Gastroesophageal sphincter (tissue), 4 donors: ENCODE measurements at regions not wholly inside any gene's neighbourhood (a gene's known extent, or its start where the extent isn't known, plus 50 kb on each side); places are given as distances from the start of the nearest gene placed in this dataset.
"Not testable (repeated sequence)": the region's sequence is repeated elsewhere in the genome, so short reads cannot be mapped to it uniquely, and the experiment has no call there.

Experiments used
- ATAC-seq: fragments of 150-250 bp; one replicate; pipeline ENCODE4 v1.9.1; 2016; ENCODE audit warnings: mild to moderate bottlenecking, moderate library complexity
- H3K27ac ChIP-seq, 4 donors: fragments of 200-600 bp; sonication (generic) in 3 of 4; 1 replicate in 3 of 4; 2 replicates in 1 of 4; pipeline ENCODE4 v1.5.1; 2016 to 2019
- H3K27me3 ChIP-seq: fragments of 200-600 bp; sonication (generic); one replicate; pipeline ENCODE4 v1.5.1; 2019
- H3K36me3 ChIP-seq, 2 donors: fragments of 200-600 bp; sonication (generic); one replicate each; pipeline ENCODE4 v1.5.1; 2019; ENCODE audit warnings: control low read depth in 1 of 2
- H3K4me1 ChIP-seq, 3 donors: fragments of 200-600 bp; sonication (generic); 1 replicate in 2 of 3; 2 replicates in 1 of 3; pipeline ENCODE4 v1.5.1; 2016 to 2019; ENCODE audit warnings: control low read depth in 2 of 3
- H3K4me3 ChIP-seq, 2 donors: fragments of 200-600 bp; sonication (generic); one replicate each; pipeline ENCODE4 v1.5.1; 2019; ENCODE audit warnings: mild to moderate bottlenecking in 1 of 2, moderate library complexity in 1 of 2
- H3K9me3 ChIP-seq, 3 donors: fragments of 200-600 bp; sonication (generic); one replicate each; pipeline ENCODE4 v1.5.1; 2017 to 2019; ENCODE audit warnings: control low read depth in 2 of 3
- CTCF ChIP-seq, 4 experiments: fragments of 200-600 bp in 2 of 4; fragments of 450-650 bp in 2 of 4; sonication (generic) in 1 of 4; IDR thresholded peaks; one replicate each; pipeline ENCODE4 v1.5.1; 2017 to 2019; ENCODE audit warnings: antibody characterized with exemption in 4 of 4, mild to moderate bottlenecking in 2 of 4, moderate library complexity in 2 of 4
- EP300 ChIP-seq: sonication (generic); formaldehyde crosslinking; IDR thresholded peaks from one replicate; pipeline ENCODE4 v1.6.1; 2017; ENCODE audit warnings: antibody characterized with exemption, mild to moderate bottlenecking
- POLR2A ChIP-seq, 2 donors: fragments of 450-650 bp; IDR thresholded peaks; one replicate each; pipeline ENCODE4 v1.6.1; 2017; ENCODE audit warnings: antibody characterized with exemption in 2 of 2, mild to moderate bottlenecking in 2 of 2, moderate library complexity in 1 of 2
- POLR2AphosphoS5 ChIP-seq: sonication (generic); formaldehyde crosslinking; IDR thresholded peaks from one replicate; pipeline ENCODE4 v1.6.1; 2017; ENCODE audit warnings: antibody characterized with exemption
- WGBS, 2 donors: methylation state at CpG; one replicate each; pipeline ENCODE4 v1.1.5; 2018; ENCODE audit warnings: low coverage in 1 of 2; 5-methylcytosine and 5-hydroxymethylcytosine counted together

- Histone ChIP-seq H3K4me1 (no peaks in the 10 kb centered on the region), H3K36me3 (no peaks in the 10 kb centered on the region), H3K27ac (no peak overlapping the region), H3K9me3 (no peaks in the 10 kb centered on the region), H3K27me3 (no peaks in the 10 kb centered on the region), H3K4me3 (no peak overlapping the region)
- 43 to 46% methylated on average over 3 of the region's 3 CpGs for WGBS, 2 donors
- no peak for ATAC-seq
- TF ChIP-seq EP300 (no peak), POLR2A (IDR thresholded peaks at IDR 0.05) (no peak), CTCF (IDR thresholded peaks at IDR 0.05) (no peak), POLR2AphosphoS5 (no peak)
Measured at GRCh38 chr4:162782096-162782777, 384.5 kb downstream of the NAF1 start.

DNA sequence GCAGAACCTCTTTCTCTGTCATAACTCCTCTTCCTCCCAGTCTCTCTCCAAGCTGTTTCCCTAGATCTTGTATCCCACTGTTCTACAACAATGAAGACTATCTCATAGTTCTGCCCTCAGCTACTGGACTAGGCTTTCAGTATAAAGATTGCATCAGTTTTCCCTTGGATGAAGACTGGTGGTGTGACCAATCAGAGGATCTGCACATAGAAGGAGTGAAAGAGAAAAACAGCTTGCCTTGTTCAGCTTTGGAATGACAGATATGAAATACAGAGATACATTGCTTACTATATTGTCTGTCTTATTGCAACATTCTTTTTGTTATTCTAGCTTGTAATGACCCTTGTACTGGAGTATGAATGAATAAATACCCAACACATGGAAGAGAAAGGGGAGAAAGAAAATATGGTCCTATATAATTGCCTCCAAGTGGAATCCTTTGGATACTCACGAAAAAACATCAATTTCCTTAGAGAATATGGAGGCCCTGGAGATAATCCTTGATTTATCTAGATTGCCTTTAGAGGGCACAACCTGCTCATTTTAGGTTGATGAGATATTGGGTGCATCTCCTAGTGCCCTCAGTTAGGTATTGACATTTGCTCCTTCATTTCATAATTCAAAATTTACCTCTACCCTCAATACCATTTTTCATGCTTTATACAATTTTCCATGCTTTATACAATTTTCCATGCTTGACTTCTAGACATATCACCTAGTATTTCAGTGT, 395.8 kb downstream of the NAF1 start:
- no peaks in the 10 kb centered on the region for H3K4me1 ChIP-seq
- TF ChIP-seq POLR2AphosphoS5 (no peak), CTCF (IDR thresholded peaks at IDR 0.05) (no peak), EP300 (no peak), POLR2A (IDR thresholded peaks at IDR 0.05) (no peak)
- H3K9me3 ChIP-seq = no peaks in the 10 kb centered on the region
- no peaks in the 10 kb centered on the region for H3K27me3 ChIP-seq
- no peak overlapping the region for H3K4me3 ChIP-seq
- 69 to 100% methylated on average over 1 of the region's 1 CpG for WGBS, 2 donors
- ATAC-seq = no peak
- H3K36me3 ChIP-seq = no peaks in the 10 kb centered on the region
- no peak overlapping the region for H3K27ac ChIP-seq

- ATAC-seq = no peak
- Histone ChIP-seq H3K9me3 (no peaks in the 10 kb centered on the region), H3K27ac (no peak overlapping the region), H3K4me1 (no peaks in the 10 kb centered on the region), H3K27me3 (no peaks in the 10 kb centered on the region), H3K36me3 (no peaks in the 10 kb centered on the region), H3K4me3 (no peak overlapping the region)
- WGBS, 2 donors = 76 to 77% methylated on average over 3 of the region's 3 CpGs
- no peak for TF ChIP-seq CTCF (IDR thresholded peaks at IDR 0.05)
- no peak for TF ChIP-seq POLR2A (IDR thresholded peaks at IDR 0.05)
- no peak for TF ChIP-seq POLR2AphosphoS5
- TF ChIP-seq EP300 = no peak
Measured at GRCh38 chr4:162767083-162767482, 399.6 kb downstream of the NAF1 start.

DNA sequence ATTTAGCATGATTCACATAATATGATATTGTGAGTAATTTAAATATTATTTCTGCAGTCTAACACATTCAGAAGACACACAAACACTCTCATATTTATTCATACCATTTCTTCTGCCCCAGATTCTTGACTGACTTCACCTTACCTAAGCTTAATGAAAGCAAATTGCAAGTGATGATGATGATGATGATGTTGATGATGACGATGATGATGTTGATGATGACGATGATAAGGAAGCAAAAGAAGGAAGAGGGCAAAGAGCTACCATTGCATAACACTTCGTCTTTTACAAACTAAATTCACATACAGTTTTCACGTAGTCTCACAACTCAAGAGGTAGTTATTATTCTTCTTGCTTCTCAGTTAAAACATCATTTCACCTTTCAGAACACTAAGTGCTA, 404.7 kb downstream of the NAF1 start:
- TF ChIP-seq POLR2AphosphoS5 = no peak
- TF ChIP-seq POLR2A (IDR thresholded peaks at IDR 0.05) = no peak
- no peak for TF ChIP-seq EP300
- no peak for TF ChIP-seq CTCF (IDR thresholded peaks at IDR 0.05)
- ATAC-seq = no peak
- no peak overlapping the region for H3K27ac ChIP-seq

GRCh38 chr4:162740228-162740627, 426.5 kb downstream of the NAF1 start:
- H3K9me3 ChIP-seq, ATAC-seq, H3K27ac ChIP-seq, H3K27me3 ChIP-seq, H3K4me1 ChIP-seq, H3K36me3 ChIP-seq, H3K4me3 ChIP-seq: not testable (repeated sequence)
- WGBS, 2 donors = 80 to 83% methylated on average over 5 to 6 of the region's 11 CpGs

More for the DNA sequence above, 404.7 kb downstream of the NAF1 start:
- Histone ChIP-seq H3K27me3 (no peaks in the 10 kb centered on the region), H3K36me3 (no peaks in the 10 kb centered on the region), H3K4me3 (no peak overlapping the region), H3K4me1 (no peaks in the 10 kb centered on the region), H3K9me3 (no peaks in the 10 kb centered on the region)
- WGBS, 2 donors = 60 to 69% methylated on average over 4 of the region's 4 CpGs

DNA sequence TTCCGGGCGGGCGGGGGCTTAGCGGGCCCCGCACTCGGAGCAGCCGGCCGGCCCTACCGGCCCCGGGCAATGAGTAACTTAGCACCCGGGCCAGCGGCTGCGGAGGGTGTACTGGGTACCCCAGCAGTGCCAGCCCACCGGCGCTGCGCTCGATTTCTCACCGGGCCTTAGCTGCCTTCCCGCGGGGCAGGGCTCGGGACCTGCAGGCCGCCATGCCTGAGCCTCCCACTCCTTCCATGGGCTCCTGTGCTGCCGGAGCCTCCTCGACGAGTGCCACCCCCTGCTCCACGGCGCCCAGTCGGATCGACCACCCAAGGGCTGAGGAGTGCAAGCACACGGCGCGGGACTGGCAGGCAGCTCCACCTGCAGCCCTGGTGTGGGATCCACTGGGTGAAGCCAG, 427.1 kb downstream of the NAF1 start:
- not testable (repeated sequence) for H3K36me3 ChIP-seq, ATAC-seq, H3K4me1 ChIP-seq, H3K4me3 ChIP-seq, H3K27ac ChIP-seq, H3K9me3 ChIP-seq, H3K27me3 ChIP-seq
- no CpG with 5 or more reads among the region's 32 CpGs for WGBS, 2 donors
